Peyer's patch (tissue), 4 donors: ENCODE measurements at regions not wholly inside any gene's neighbourhood (a gene's known extent, or its start where the extent isn't known, plus 50 kb on each side); places are given as distances from the start of the nearest gene placed in this dataset.

Source experiments
- CTCF ChIP-seq, 6 experiments: fragments of 450-650 bp in 4 of 6; fragments of 200-600 bp in 2 of 6; sonication (generic) in 1 of 6; IDR thresholded peaks; one replicate each; pipeline ENCODE4 v1.5.1; 2017 to 2019; ENCODE audit warnings: antibody characterized with exemption in 6 of 6, mild to moderate bottlenecking in 3 of 6, moderate library complexity in 1 of 6
- POLR2A ChIP-seq, 2 donors: fragments of 450-650 bp; IDR thresholded peaks; one replicate each; pipeline ENCODE4 v1.5.1; 2017; ENCODE audit warnings: antibody characterized with exemption in 2 of 2, mild to moderate bottlenecking in 2 of 2, moderate library complexity in 2 of 2

DNA sequence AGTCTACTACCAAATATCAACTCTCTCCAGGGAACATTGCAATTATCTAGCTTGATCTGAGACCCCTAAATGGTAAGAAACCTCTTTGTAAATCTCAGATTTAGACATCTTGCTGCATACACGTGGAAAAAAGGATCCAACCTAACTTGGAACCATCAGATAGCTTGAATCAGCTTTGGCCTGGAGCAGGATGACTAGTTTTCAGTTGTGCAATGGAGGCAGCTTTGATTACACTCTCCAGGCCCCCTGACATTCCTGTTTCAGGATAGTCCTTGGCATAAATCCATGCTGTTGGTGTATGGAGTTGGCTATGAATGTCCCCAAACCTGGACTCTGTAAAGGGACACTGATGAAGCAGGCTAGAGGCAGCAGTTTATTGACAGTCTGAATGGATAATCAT is 1061.9 kb upstream of the TENM3 start:
- TF ChIP-seq CTCF (IDR thresholded peaks at IDR 0.05) = no peak
- TF ChIP-seq POLR2A (IDR thresholded peaks at IDR 0.05) = no peak
